Transverse colon (tissue), 4 donors: ENCODE measurements at regions not wholly inside any gene's neighbourhood (a gene's known extent, or its start where the extent isn't known, plus 50 kb on each side); places are given as distances from the start of the nearest gene placed in this dataset.

Experiments
- DNase-seq: peaks from one replicate; pipeline ENCODE4 v3.0.0-alpha.2; 2019
- H3K27ac ChIP-seq, 4 donors: fragments of 200-600 bp; sonication (generic); 2 replicates each; pipeline ENCODE4 v1.5.1; 2016 to 2018; ENCODE audit warnings: inconsistent platforms in 4 of 4
- H3K27me3 ChIP-seq: fragments of 200-600 bp; sonication (generic); 2 replicates; pipeline ENCODE4 v1.5.1; 2017; ENCODE audit warnings: inconsistent platforms
- H3K36me3 ChIP-seq, 4 donors: fragments of 200-600 bp; sonication (generic); 2 replicates each; pipeline ENCODE4 v1.5.1; 2017 to 2019; ENCODE audit warnings: inconsistent platforms in 4 of 4
- H3K4me1 ChIP-seq, 4 donors: fragments of 200-600 bp; sonication (generic); 2 replicates each; pipeline ENCODE4 v1.5.1; 2017 to 2020; ENCODE audit warnings: inconsistent platforms in 4 of 4
- H3K4me3 ChIP-seq, 4 donors: fragments of 200-600 bp; sonication (generic); 1 replicate in 1 of 4; 2 replicates in 3 of 4; pipeline versions ENCODE4 v1.5.1 to v1.6.1; 2017 to 2019; ENCODE audit warnings: inconsistent platforms in 4 of 4
- H3K9me3 ChIP-seq, 2 donors: fragments of 200-600 bp; sonication (generic); 2 replicates each; pipeline ENCODE4 v1.5.1; 2017 to 2019; ENCODE audit warnings: inconsistent platforms in 2 of 2
- EP300 ChIP-seq: sonication (generic); formaldehyde crosslinking; IDR thresholded peaks from one replicate; pipeline ENCODE4 v1.6.1; 2017; ENCODE audit warnings: antibody characterized with exemption, low read depth
- POLR2A ChIP-seq: fragments of 450-650 bp; IDR thresholded peaks from one replicate; pipeline ENCODE4 v1.6.1; 2016; ENCODE audit warnings: antibody characterized with exemption, mild to moderate bottlenecking, moderate library complexity
- POLR2AphosphoS5 ChIP-seq, 3 donors: sonication (generic); formaldehyde crosslinking; IDR thresholded peaks; one replicate each; pipeline ENCODE4 v1.6.1; 2016; ENCODE audit warnings: antibody characterized with exemption in 3 of 3
- WGBS, 2 donors: methylation state at CpG; one replicate each; pipeline ENCODE4 v1.1.5; 2018; ENCODE audit warnings: low coverage in 1 of 2; 5-methylcytosine and 5-hydroxymethylcytosine counted together
- in situ Hi-C, 4 donors: fragments of 200-750 bp; cut with MboI; loops; one replicate each; pipeline versions ENCODE4 v1.15.0 to v1.15.1; 2017; ENCODE audit warnings: low sequenced_read_pairs in 3 of 4, low pct_ligation_motif_present in 1 of 4, low pct_unique_long_range_greater_than_20kb in 1 of 4
- intact Hi-C: fragments of 100-400 bp; cut with DNase I; formaldehyde crosslinking; loops from one replicate; pipeline ENCODE4 v1.15.1; 2023; ENCODE audit warnings: low total_unique reads
- small RNA-seq, 4 donors: library from RNA; depleted of rRNA; stranded (forward); fragments of <200 nt; gene quantifications; one replicate each; pipeline ENCODE3, GENCODE V24; 2016
- TF ChIP-seq, protein P1 (sequence below), 5 experiments: fragments of 200-600 bp in 3 of 5; fragments of 450-650 bp in 2 of 5; sonication (generic) in 3 of 5; IDR thresholded peaks; 1 replicate in 2 of 5; 2 replicates in 3 of 5; pipeline ENCODE4 v1.5.1; 2016 to 2017; ENCODE audit warnings: antibody characterized with exemption in 5 of 5, inconsistent platforms in 3 of 5, mild to moderate bottlenecking in 2 of 5, moderate library complexity in 1 of 5

DNA sequence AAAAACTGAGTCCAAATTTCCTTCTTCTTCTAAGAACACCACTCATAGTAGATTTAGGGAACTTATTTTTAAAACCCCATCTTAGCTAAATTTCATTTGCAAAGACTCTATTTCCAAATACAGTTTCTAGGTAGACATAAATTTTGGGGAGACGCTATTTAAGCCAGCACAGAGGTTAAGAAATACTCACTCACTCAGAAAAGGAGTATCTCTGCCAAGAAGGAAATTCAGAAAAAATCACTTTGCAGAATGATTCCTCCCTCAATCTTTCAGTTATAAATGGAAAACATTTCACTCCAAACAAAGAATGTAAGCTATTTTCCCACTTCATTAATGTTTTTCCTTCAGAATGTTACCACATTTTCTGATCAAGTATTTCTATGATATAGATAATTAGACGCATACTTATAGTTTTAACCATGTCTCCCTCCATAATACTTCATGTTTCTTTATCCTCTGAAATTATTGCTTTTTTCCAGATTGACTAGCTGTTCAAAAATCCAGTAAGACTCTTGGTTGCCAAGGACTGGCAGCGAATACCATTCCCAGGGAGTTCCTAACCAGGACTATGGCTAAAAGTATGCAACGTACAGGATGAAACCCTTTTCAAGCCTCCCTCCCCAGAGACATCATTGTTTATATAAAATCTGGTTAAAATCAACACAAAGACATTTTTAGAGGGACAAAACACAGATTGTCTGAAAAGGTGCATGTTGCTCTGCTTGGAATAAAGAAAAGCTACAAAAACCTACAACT lies 52.5 kb upstream of the RXFP2 start:
- 60 to 64% methylated on average over 4 of the region's 4 CpGs for WGBS, 2 donors
- Histone ChIP-seq H3K27ac (no peak overlapping the region), H3K9me3 (no peaks in the 10 kb centered on the region), H3K36me3 (no peaks in the 10 kb centered on the region), H3K4me3 (no peak overlapping the region), H3K4me1 (no peaks in the 10 kb centered on the region), H3K27me3 (peaks cover 3% of the 10 kb centered on the region)
- intact Hi-C loops: no loop called here
- in situ Hi-C loops: no loop called here
- no peak for DNase-seq
- TF ChIP-seq, protein P1, sequence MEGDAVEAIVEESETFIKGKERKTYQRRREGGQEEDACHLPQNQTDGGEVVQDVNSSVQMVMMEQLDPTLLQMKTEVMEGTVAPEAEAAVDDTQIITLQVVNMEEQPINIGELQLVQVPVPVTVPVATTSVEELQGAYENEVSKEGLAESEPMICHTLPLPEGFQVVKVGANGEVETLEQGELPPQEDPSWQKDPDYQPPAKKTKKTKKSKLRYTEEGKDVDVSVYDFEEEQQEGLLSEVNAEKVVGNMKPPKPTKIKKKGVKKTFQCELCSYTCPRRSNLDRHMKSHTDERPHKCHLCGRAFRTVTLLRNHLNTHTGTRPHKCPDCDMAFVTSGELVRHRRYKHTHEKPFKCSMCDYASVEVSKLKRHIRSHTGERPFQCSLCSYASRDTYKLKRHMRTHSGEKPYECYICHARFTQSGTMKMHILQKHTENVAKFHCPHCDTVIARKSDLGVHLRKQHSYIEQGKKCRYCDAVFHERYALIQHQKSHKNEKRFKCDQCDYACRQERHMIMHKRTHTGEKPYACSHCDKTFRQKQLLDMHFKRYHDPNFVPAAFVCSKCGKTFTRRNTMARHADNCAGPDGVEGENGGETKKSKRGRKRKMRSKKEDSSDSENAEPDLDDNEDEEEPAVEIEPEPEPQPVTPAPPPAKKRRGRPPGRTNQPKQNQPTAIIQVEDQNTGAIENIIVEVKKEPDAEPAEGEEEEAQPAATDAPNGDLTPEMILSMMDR (IDR thresholded peaks at IDR 0.05): no peak
- no peak for TF ChIP-seq POLR2AphosphoS5 (IDR thresholded peaks at IDR 0.05)
- no peak for TF ChIP-seq EP300
- no peak for TF ChIP-seq POLR2A

Small RNA genes in the stretch of these regions (small RNA-seq; reads per million reads assigned to genes)
- 0 reads per million in 4 donors for gene AL161616.1
